HG02642 (cell line): ENCODE measurements at regions not wholly inside any gene's neighbourhood (a gene's known extent, or its start where the extent isn't known, plus 50 kb on each side); places are given as distances from the start of the nearest gene placed in this dataset.

Experiments used
- ATAC-seq: cut with Tn5 transposase; IDR thresholded peaks from one replicate; pipeline ENCODE4 v1.9.1; 2021; ENCODE audit warnings: mild to moderate bottlenecking; ENCODE audit not compliant: unreplicated experiment, poor library complexity

GRCh38 chr6:113629975-113630737, 227.0 kb upstream of the MARCKS start:
- no peak for ATAC-seq

GRCh38 chr6:113630738-113631535, 226.2 kb upstream of the MARCKS start:
- peak; percentile 67 for ATAC-seq

DNA sequence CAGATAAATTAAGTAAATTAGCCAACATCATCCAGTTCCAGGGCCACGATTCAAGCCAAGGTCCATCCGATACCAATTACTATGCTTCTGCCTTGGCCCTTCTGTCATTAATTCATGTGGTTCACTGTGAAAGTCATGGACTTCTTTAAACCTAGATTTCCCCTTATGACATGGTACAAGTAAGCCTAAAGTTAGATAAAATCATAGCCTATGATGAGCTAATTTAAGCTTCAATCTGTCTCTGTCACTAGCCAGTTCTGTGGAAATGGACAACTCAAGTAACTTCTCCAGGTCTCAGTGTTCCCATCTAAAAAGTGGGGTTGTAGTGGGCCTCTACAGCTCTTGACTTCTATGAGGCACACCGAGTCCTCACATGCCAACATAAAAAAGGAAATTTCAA, 225.5 kb upstream of the MARCKS start:
- no peak for ATAC-seq

DNA sequence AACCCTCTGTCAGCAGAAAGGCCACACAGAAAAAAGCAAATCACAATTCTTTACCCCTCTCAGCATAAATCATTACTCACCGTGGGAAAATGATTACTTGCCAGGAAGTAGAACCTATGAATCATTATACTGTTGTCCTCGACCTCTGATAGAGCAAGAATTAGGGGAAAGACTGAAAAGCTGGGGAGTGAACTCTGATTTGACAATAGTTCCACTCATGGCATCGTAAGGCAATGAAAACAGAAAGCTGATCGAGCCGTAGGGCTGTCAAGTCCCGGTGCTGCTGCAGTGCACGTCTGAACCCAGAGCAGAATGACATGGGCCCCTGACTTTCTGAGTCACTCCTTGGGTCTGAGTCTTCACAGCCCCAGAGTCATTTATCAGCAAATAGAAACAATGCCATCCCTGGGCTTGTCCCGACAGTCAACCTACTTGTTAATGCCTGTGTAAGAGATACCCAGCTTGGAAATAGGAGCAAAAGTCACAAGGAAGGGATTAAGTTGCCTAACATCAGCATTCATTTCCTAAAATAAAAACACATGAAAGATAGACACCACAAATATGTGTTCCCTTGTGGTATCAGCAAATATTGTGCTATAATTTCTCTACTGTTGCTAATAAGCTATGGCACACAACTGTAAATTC, 224.8 kb upstream of the MARCKS start:
- peak; percentile 36 for ATAC-seq

- no peak for ATAC-seq
Observed at GRCh38 chr6:113633638-113634037, 223.5 kb upstream of the MARCKS start.

DNA sequence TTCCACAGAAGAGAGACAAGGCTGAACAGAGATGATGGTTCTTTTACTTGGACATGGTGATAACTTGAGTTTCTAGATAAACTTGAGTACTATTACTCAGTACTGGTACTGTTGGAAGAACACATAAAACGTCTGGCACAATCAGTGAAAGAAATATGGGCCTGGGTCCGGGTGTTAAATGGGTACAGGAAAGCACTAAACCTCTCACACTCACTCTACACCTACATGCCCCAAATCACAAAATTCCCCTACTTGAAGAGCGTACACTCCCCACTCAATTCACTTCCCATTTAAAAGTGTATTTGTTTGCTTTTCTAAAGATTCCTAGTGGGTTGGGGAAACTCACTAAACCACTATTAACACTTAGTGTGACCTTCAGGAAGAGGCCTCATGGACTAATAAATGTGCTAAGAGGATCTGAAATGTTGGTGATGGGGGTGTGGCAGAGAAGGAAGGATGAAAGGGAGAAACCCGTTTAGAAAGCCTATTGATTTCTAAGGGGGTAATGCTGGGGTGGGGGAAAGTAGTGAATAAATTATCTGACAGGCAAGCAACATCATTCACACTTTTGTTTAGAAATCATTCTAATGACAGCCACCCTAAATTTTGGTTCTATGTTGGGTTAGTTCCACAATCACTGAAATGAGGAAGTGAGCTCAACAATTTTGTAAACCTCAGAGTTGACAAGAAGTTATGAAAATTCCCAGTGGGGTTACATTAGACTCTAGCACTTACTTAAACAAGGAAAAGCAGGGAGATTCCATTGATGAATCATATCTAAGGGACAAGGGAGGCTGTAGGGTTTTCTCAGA, 222.6 kb upstream of the MARCKS start:
- peak; percentile 23 for ATAC-seq

GRCh38 chr6:113635222-113635986, 221.7 kb upstream of the MARCKS start:
- ATAC-seq = no peak

- no peak for ATAC-seq
Observed at GRCh38 chr6:113636357-113636824, 220.8 kb upstream of the MARCKS start.

GRCh38 chr6:113640051-113640450, 217.1 kb upstream of the MARCKS start:
- no peak for ATAC-seq

DNA sequence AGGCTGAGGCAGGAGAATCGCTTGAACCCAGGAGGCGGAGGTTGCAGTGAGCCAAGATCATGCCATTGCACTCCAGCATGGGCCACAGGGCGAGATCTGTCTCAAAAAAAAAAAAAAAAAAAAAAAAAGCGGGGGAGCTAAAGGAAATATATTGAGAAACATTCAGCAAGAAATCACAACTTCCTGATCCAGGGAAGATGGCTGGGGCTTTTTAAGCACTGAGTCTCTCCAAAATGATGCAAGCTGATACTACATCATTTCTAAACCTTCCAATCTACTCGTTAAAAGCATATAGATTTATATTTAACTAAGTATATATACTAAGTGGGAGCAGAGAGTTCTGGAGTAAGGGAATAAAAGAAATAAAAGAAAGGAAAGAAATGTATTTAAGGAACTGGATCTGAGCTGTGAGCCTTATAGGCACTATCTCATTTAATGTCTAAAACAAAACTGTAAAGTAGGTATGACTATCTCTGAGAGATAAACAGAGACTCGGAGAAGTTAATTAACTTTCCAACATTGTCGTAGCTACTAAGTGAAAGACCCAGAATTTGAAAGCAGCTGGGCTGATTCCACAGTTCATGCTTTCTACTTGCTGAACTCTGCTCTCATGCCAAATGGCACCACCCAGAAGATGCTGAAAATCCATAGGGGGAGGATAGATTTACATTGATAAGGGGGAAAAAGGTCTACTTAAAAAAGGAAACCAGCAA, 215.0 kb upstream of the MARCKS start:
- ATAC-seq = no peak

- ATAC-seq = peak; percentile 97
Observed at GRCh38 chr6:113642714-113643406, 214.3 kb upstream of the MARCKS start.

- ATAC-seq = no peak
Observed at GRCh38 chr6:113643407-113643770, 213.8 kb upstream of the MARCKS start.

DNA sequence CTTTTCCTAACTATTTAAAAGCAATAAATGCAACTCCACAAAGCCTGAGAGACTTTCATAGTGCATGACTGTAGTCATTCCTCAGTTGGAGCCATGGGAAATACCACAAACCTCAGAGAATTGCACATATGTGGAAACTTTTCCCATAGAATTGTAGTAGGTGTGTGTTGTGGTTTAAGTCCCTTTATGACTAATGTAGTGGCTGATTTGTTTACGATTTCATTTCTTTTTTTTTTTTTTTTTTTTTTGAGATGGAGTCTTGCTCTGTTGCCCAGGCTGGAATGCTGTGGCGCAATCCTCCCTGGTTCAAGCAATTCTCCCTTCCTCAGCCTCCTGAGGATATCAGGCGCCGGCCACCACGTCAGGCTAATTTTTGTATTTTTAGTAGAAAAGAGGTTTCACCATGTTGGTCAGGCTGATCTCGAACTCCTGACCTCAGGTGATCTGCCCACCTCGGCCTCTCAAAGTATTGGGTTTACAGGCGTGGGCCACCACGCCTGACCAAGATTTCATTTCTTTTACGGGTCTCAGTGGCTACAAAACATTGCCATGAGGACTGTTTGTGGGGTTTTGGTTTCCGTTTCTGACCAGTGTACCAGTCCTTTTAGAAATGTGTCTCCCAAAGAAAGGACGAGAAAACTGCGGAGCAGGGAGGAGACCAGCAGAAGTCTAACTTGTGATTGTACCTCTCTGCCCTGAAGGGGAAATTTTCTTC, 212.1 kb upstream of the MARCKS start:
- ATAC-seq = no peak

GRCh38 chr6:113645576-113645970, 211.6 kb upstream of the MARCKS start:
- ATAC-seq = no peak

DNA sequence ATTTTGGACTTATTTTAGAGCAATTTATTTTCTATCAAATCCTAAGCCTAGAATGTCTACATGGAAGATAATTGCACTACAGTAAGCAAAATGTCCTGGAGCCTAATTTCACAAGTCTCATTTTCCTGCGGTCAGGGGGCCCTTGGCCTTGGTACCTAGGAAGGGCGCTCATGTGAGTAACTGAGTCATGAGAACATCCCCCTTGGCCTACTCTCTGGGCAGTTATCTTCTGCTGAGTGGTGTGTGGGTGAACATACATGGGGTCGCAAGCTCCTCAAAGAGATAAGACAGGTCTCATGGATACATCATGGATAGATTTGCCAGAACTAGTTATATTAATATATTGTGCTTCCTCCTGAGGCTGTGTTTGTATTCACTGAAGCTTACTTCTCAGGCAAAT, 211.2 kb upstream of the MARCKS start:
- no peak for ATAC-seq

DNA sequence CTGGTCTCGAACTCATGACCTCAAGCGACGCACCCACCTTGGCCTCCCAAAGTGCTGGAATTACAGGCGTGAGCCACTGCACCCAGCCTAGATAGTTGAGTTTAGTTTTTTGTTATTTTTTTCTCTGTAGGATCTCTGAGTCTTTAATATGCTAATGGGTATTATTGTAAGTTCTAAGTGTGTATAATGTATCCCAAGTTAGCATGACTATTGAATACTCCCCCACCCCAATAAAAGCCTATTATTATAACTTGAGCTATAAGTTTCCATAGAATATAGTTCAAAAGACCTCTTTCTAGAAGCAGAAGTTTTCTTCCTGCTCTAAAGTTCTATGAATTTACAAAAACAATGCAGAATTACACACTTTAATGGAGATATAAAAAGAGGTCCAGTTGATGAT, 210.4 kb upstream of the MARCKS start:
- no peak for ATAC-seq

DNA sequence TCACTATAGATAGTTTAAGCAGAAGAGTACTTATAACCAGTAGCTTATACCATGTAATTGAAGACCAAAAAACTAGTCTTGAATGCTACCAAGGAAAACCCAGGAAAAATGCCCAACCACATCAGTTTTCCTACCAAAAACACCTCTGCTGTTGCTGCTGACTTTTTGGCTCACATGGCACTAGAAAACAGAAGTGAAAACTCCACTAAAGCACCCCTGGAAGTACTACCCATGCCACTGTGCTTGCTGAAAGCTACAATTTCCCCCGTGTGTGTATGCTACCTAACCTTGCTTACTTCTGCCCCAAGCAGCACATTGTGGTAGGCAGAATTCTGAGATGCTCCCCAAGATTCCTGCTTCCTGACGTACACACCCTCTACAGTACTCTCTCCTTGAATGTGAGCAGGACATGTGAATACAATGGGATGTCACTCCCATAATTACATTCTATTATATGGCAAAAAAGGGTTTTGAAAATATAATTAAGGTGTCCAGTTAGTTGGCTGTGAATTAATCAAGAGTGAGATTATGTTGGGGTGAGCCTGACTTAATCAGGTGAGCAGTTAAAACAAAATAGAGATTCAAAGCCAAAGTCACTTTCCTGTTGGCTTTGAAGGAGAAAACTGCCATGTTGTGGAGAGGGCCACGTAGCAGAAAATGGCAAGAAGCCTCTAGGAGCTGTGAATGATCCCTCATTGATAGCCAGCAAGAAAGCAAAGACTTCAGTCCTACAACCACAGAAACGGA, 209.8 kb upstream of the MARCKS start:
- ATAC-seq = peak; percentile 38
